Lower leg skin (tissue), 3 donors: ENCODE measurements at regions not wholly inside any gene's neighbourhood (a gene's known extent, or its start where the extent isn't known, plus 50 kb on each side); places are given as distances from the start of the nearest gene placed in this dataset.

Experiments
- CTCF ChIP-seq, 3 donors: fragments of 450-650 bp; IDR thresholded peaks; one replicate each; pipeline ENCODE4 v1.5.1; 2016; ENCODE audit warnings: antibody characterized with exemption in 3 of 3, mild to moderate bottlenecking in 3 of 3, moderate library complexity in 2 of 3
- POLR2A ChIP-seq, 2 donors: fragments of 450-650 bp; IDR thresholded peaks; one replicate each; pipeline ENCODE4 v1.6.1; 2016 to 2017; ENCODE audit warnings: antibody characterized with exemption in 2 of 2, mild to moderate bottlenecking in 1 of 2, moderate library complexity in 1 of 2

- TF ChIP-seq CTCF (IDR thresholded peaks at IDR 0.05) (no peak), POLR2A (IDR thresholded peaks at IDR 0.05) (no peak)
These were observed 298.4 kb upstream of the ZNF521 start for GRCh38 chr18:25650201-25650941.
